H1 (cell line): ENCODE measurements at regions not wholly inside any gene's neighbourhood (a gene's known extent, or its start where the extent isn't known, plus 50 kb on each side); places are given as distances from the start of the nearest gene placed in this dataset.

Experiments used
- SP2 ChIP-seq: IDR thresholded peaks from 2 replicates; pipeline ENCODE4 v1.6.1; 2012; ENCODE audit warnings: mild to moderate bottlenecking, low read length, inconsistent platforms
- TCF12 ChIP-seq: IDR thresholded peaks from 2 replicates; pipeline ENCODE4 v1.6.1; 2011; ENCODE audit warnings: low read depth, mild to moderate bottlenecking, low read length
- TF ChIP-seq, protein P1 (sequence below): fragments of 300-600 bp; sonication (generic); IDR thresholded peaks from 2 replicates; pipeline ENCODE4 v1.7.1; 2012; ENCODE audit warnings: low read length, moderate library complexity, mild to moderate bottlenecking, inconsistent platforms; ENCODE audit not compliant: insufficient replicate concordance

GRCh38 chr4:18077808-18078207, 56.3 kb upstream of the LCORL start (continued):
- TF ChIP-seq, protein P1, sequence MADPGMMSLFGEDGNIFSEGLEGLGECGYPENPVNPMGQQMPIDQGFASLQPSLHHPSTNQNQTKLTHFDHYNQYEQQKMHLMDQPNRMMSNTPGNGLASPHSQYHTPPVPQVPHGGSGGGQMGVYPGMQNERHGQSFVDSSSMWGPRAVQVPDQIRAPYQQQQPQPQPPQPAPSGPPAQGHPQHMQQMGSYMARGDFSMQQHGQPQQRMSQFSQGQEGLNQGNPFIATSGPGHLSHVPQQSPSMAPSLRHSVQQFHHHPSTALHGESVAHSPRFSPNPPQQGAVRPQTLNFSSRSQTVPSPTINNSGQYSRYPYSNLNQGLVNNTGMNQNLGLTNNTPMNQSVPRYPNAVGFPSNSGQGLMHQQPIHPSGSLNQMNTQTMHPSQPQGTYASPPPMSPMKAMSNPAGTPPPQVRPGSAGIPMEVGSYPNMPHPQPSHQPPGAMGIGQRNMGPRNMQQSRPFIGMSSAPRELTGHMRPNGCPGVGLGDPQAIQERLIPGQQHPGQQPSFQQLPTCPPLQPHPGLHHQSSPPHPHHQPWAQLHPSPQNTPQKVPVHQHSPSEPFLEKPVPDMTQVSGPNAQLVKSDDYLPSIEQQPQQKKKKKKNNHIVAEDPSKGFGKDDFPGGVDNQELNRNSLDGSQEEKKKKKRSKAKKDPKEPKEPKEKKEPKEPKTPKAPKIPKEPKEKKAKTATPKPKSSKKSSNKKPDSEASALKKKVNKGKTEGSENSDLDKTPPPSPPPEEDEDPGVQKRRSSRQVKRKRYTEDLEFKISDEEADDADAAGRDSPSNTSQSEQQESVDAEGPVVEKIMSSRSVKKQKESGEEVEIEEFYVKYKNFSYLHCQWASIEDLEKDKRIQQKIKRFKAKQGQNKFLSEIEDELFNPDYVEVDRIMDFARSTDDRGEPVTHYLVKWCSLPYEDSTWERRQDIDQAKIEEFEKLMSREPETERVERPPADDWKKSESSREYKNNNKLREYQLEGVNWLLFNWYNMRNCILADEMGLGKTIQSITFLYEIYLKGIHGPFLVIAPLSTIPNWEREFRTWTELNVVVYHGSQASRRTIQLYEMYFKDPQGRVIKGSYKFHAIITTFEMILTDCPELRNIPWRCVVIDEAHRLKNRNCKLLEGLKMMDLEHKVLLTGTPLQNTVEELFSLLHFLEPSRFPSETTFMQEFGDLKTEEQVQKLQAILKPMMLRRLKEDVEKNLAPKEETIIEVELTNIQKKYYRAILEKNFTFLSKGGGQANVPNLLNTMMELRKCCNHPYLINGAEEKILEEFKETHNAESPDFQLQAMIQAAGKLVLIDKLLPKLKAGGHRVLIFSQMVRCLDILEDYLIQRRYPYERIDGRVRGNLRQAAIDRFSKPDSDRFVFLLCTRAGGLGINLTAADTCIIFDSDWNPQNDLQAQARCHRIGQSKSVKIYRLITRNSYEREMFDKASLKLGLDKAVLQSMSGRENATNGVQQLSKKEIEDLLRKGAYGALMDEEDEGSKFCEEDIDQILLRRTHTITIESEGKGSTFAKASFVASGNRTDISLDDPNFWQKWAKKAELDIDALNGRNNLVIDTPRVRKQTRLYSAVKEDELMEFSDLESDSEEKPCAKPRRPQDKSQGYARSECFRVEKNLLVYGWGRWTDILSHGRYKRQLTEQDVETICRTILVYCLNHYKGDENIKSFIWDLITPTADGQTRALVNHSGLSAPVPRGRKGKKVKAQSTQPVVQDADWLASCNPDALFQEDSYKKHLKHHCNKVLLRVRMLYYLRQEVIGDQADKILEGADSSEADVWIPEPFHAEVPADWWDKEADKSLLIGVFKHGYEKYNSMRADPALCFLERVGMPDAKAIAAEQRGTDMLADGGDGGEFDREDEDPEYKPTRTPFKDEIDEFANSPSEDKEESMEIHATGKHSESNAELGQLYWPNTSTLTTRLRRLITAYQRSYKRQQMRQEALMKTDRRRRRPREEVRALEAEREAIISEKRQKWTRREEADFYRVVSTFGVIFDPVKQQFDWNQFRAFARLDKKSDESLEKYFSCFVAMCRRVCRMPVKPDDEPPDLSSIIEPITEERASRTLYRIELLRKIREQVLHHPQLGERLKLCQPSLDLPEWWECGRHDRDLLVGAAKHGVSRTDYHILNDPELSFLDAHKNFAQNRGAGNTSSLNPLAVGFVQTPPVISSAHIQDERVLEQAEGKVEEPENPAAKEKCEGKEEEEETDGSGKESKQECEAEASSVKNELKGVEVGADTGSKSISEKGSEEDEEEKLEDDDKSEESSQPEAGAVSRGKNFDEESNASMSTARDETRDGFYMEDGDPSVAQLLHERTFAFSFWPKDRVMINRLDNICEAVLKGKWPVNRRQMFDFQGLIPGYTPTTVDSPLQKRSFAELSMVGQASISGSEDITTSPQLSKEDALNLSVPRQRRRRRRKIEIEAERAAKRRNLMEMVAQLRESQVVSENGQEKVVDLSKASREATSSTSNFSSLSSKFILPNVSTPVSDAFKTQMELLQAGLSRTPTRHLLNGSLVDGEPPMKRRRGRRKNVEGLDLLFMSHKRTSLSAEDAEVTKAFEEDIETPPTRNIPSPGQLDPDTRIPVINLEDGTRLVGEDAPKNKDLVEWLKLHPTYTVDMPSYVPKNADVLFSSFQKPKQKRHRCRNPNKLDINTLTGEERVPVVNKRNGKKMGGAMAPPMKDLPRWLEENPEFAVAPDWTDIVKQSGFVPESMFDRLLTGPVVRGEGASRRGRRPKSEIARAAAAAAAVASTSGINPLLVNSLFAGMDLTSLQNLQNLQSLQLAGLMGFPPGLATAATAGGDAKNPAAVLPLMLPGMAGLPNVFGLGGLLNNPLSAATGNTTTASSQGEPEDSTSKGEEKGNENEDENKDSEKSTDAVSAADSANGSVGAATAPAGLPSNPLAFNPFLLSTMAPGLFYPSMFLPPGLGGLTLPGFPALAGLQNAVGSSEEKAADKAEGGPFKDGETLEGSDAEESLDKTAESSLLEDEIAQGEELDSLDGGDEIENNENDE: no peak
- TF ChIP-seq SP2 (no peak), TCF12 (no peak)
